Activated CD4-positive, alpha-beta memory T cell treated with anti-CD3 and anti-CD28 coated beads, Interleukin-2, amount 10 ng/mL, durations not matched to agents 7 days and 5 days (primary cell): ENCODE measurements at regions not wholly inside any gene's neighbourhood (a gene's known extent, or its start where the extent isn't known, plus 50 kb on each side); places are given as distances from the start of the nearest gene placed in this dataset.

Experiments
- CTCF ChIA-PET: fragments of 350-600 bp; sonication (Branson Sonifier 250); formaldehyde crosslinking; loops from one replicate; lab custom pipeline; 2021; ENCODE audit warnings: antibody characterized with exemption, inconsistent platforms; lab: Charles Lee
- POLR2A ChIA-PET: fragments of 350-600 bp; sonication (Branson Sonifier 250); formaldehyde crosslinking; loops from one replicate; lab custom pipeline; 2021; ENCODE audit warnings: antibody characterized with exemption; lab: Charles Lee
- DNase-seq: peaks from one replicate; pipeline ENCODE4 v3.0.0-alpha.2; 2020
- H3K27ac Mint-ChIP-seq: one replicate; pipeline ENCODE4 v1.8.0; 2021; ENCODE audit warnings: mild to moderate bottlenecking, mixed read lengths
- H3K27me3 Mint-ChIP-seq: one replicate; pipeline ENCODE4 v1.8.0; 2021; ENCODE audit warnings: mixed read lengths
- H3K36me3 Mint-ChIP-seq: one replicate; pipeline ENCODE4 v1.8.0; 2021; ENCODE audit warnings: low read depth, mixed read lengths
- H3K4me1 Mint-ChIP-seq: one replicate; pipeline ENCODE4 v1.8.0; 2021; ENCODE audit warnings: mixed read lengths
- H3K4me3 Mint-ChIP-seq: one replicate; pipeline ENCODE4 v1.8.0; 2021; ENCODE audit warnings: mild to moderate bottlenecking, mixed read lengths
- H3K9me3 Mint-ChIP-seq: one replicate; pipeline ENCODE4 v1.8.0; 2021; ENCODE audit warnings: mixed read lengths

DNA sequence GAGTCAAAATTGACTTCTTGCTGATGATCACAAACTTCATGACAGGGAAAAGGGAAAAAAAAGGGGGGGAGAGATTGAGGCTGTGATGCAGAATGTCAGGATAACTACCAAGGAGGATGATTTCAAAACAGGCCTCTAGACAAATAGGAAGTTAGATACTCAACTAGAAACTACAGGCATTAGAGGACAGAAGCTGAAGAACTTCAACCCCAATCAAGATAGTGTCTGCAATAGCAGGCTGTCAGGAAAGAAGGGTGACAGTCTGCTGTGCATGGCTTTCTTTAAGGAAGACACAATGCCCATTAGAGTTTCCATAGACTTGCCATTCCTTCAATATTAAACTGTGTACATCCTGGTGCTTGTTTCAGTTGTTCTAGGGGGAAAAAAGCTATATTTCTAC is 257.2 kb downstream of the TTLL7 start:
- H3K36me3 Mint-ChIP-seq, result no peaks in the 10 kb centered on the region
- H3K4me3 Mint-ChIP-seq, result no peak overlapping the region
- ChIA-PET POLR2A (no interaction called here), CTCF (no interaction called here)
- H3K4me1 Mint-ChIP-seq, result no peaks in the 10 kb centered on the region
- DNase-seq, result no peak
- H3K27me3 Mint-ChIP-seq, result no peaks in the 10 kb centered on the region
- no peak overlapping the region for H3K27ac Mint-ChIP-seq
- no peaks in the 10 kb centered on the region for H3K9me3 Mint-ChIP-seq

DNA sequence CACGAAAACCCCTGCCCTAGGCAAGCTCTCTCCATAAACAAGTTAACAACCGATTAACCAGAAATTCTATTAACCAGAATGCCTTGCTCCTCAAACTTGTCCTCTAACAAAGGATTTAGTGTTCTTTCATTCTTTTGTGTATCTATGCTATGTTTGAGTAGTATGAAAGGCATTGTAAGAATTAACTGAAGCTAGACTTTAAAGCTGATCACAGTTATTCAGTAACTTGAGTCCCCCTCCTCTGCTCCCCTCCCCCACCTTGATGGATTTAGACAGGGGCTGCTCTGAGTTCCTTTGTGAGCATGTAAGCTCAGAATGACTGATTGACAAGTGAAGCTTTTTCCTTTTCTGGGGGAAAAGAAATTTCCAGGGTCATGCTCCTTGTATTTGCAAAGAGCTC is 257.6 kb downstream of the TTLL7 start:
- no peak overlapping the region for H3K27ac Mint-ChIP-seq
- no peaks in the 10 kb centered on the region for H3K4me1 Mint-ChIP-seq
- no peak for DNase-seq
- no peaks in the 10 kb centered on the region for H3K27me3 Mint-ChIP-seq
- POLR2A ChIA-PET, result no interaction called here
- CTCF ChIA-PET, result no interaction called here
- H3K9me3 Mint-ChIP-seq, result no peaks in the 10 kb centered on the region
- no peak overlapping the region for H3K4me3 Mint-ChIP-seq
- H3K36me3 Mint-ChIP-seq, result no peaks in the 10 kb centered on the region

DNA sequence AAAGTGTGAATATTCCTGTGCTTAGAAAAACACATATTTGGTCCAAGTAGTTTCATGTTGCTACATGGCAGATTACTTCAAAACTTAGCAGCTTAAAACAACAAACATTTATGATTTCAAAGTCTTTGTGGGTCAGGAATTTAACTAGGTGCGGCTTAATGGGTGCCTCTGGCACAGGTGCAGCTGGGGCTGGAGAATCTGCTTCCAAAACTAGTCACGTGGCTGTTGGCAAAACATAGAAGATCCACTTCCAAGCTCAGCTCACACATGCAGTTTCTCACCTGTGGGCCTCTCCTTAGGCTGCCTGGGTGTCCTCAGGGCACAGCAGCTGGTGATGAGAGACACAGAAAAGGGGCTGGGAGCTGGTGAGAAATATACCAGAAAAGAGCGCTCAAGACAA is 263.4 kb downstream of the TTLL7 start:
- Mint-ChIP-seq H3K9me3 (no peaks in the 10 kb centered on the region), H3K36me3 (no peaks in the 10 kb centered on the region), H3K4me1 (no peaks in the 10 kb centered on the region), H3K27ac (no peak overlapping the region), H3K27me3 (no peaks in the 10 kb centered on the region), H3K4me3 (no peak overlapping the region)
- ChIA-PET CTCF (no interaction called here), POLR2A (no interaction called here)
- DNase-seq, result no peak

DNA sequence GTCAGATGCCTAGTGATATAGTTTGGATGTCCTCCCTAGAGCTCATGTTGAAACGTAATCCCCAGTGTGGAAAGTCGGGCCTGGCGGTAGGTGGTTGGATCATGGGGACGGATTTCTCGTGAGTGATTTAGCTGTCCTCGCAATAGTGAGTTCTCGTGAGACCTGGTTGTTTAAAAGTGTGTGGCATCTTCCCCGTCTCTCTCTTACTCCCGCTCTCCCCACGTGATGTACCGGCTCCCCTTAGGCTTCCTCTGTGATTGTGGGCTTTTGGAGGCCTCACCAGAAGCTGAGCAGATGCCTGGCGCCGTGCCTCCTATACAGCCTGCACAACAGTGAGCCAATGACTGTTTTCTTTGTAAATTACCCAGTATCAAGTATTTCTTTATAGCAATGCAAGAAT is 264.5 kb downstream of the TTLL7 start:
- no peak for DNase-seq
- Mint-ChIP-seq H3K4me1 (no peaks in the 10 kb centered on the region), H3K27ac (no peak overlapping the region), H3K4me3 (no peak overlapping the region), H3K9me3 (no peaks in the 10 kb centered on the region), H3K27me3 (no peaks in the 10 kb centered on the region), H3K36me3 (no peaks in the 10 kb centered on the region)
- ChIA-PET CTCF (no interaction called here), POLR2A (no interaction called here)

DNA sequence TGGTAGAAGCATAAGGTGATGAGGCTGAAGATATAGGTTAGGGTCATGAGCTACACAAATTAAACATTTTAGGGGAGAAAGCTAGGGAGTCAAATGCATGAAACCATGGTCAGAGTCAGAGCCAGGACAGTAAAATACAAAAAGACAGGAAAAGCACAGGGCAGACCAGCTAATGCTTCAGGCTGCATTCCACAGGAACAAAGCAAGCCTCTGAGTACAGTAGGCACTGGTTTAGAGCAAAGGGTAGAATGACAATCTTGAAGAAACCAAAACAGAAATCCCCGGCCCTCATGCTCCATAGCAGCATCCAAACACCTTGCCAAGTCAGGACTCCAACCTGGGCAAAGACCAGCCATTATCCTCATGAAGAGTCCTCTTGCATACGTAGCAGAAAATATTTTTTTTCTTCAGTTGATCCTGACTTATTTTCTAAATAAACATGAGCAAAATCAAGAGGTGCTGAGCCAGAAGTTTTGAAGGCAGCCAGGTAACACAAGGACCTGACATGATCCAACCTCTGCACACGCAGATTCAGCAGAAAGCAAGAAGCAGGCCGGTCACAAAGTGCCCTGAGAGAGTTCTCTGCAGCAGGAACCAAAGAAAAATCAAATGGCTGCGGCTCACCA is 273.1 kb downstream of the TTLL7 start:
- Mint-ChIP-seq H3K36me3 (no peaks in the 10 kb centered on the region), H3K9me3 (no peaks in the 10 kb centered on the region), H3K27me3 (no peaks in the 10 kb centered on the region), H3K27ac (no peak overlapping the region), H3K4me3 (no peak overlapping the region), H3K4me1 (no peaks in the 10 kb centered on the region)
- ChIA-PET POLR2A (no interaction called here), CTCF (no interaction called here)
- no peak for DNase-seq

DNA sequence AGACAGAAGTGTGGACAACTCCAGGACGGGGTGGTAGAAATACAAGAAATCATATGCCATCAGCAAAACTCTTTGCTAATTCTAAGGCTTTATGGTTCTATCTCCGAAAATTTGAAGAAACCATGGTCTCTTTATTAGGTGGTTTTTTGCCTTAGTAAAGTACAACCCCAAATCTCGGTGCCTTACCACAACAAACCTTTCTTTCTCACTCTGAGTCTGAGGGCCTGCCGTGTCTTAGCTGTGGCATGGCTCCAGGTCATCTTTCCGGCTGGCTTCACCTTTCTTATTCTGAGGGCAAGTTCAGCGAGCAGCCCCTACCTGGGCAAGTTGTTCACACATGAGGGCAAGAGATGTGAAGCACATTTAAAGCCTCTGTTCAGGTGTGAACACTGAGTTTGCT is 280.6 kb downstream of the TTLL7 start:
- ChIA-PET CTCF (no interaction called here), POLR2A (no interaction called here)
- H3K27ac Mint-ChIP-seq, result no peak overlapping the region
- no peaks in the 10 kb centered on the region for H3K4me1 Mint-ChIP-seq
- H3K36me3 Mint-ChIP-seq, result no peaks in the 10 kb centered on the region
- no peaks in the 10 kb centered on the region for H3K27me3 Mint-ChIP-seq
- DNase-seq, result no peak
- no peaks in the 10 kb centered on the region for H3K9me3 Mint-ChIP-seq
- no peak overlapping the region for H3K4me3 Mint-ChIP-seq

DNA sequence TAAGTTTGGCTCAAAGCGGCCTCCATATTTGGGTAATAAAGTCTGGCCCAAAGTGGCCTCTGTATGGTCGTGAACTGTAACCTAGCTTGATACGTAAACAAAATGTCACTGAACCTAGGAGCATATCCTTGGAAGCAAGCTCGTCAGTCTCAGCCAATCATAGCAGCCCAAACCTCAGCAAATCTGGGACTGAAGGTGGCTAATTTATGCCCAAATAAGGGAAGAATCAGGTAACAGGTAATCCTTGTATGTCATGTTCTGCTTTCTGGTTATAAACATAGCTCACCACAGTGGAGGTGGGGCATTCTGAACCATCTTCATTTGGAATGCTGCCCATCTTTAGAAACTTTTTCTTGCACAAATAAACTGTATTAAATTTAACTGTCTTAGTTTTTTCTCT is 281.1 kb downstream of the TTLL7 start:
- Mint-ChIP-seq H3K4me1 (no peaks in the 10 kb centered on the region), H3K27me3 (no peaks in the 10 kb centered on the region), H3K4me3 (no peak overlapping the region), H3K9me3 (no peaks in the 10 kb centered on the region), H3K27ac (no peak overlapping the region), H3K36me3 (no peaks in the 10 kb centered on the region)
- ChIA-PET CTCF (no interaction called here), POLR2A (no interaction called here)
- no peak for DNase-seq

DNA sequence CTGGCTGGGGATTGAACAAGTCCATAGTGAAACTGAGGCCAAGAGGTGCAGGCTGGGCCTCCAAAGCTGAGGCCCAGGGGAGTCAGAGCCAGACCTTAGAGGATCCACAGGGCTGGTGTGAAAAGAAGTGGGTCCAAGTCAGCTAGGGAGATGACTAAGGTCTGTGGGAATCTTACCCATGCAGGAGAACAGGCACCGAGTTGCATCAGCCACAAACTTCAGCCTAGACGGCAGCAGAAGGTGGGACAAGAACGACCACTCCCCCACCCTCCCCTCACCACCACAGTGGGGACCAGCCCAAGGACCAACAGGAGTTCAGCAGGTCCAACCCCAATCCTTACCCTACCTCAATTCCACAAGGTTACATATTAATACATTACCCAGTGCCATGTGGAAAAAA is 282.3 kb downstream of the TTLL7 start:
- H3K27me3 Mint-ChIP-seq, result no peaks in the 10 kb centered on the region
- DNase-seq, result no peak
- CTCF ChIA-PET, result no interaction called here
- no peaks in the 10 kb centered on the region for H3K4me1 Mint-ChIP-seq
- H3K36me3 Mint-ChIP-seq, result no peaks in the 10 kb centered on the region
- no peak overlapping the region for H3K27ac Mint-ChIP-seq
- no peak overlapping the region for H3K4me3 Mint-ChIP-seq
- POLR2A ChIA-PET, result no interaction called here
- H3K9me3 Mint-ChIP-seq, result no peaks in the 10 kb centered on the region

DNA sequence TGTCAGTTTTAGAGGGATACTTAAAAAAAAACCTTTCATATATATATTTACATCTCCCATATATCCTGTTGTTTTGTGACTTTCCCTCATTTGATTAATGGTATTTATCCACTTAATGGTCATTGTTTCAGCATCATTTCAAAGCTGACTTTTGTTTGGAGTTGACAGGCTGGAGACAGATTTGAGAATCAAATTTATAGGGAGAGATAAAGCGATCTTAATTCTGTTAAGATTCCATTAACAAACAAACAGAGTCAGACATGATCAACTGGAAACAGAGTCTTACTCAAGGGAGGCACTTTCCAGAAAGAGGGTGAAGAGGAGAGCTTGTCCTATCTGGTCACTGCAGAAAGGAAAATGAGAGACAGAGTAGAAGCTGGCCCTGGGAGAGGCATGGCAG is 283.4 kb downstream of the TTLL7 start:
- ChIA-PET CTCF (no interaction called here), POLR2A (no interaction called here)
- H3K4me1 Mint-ChIP-seq, result no peaks in the 10 kb centered on the region
- H3K9me3 Mint-ChIP-seq, result no peaks in the 10 kb centered on the region
- H3K27me3 Mint-ChIP-seq, result no peaks in the 10 kb centered on the region
- H3K4me3 Mint-ChIP-seq, result no peak overlapping the region
- no peak for DNase-seq
- H3K36me3 Mint-ChIP-seq, result no peaks in the 10 kb centered on the region
- H3K27ac Mint-ChIP-seq, result no peak overlapping the region

DNA sequence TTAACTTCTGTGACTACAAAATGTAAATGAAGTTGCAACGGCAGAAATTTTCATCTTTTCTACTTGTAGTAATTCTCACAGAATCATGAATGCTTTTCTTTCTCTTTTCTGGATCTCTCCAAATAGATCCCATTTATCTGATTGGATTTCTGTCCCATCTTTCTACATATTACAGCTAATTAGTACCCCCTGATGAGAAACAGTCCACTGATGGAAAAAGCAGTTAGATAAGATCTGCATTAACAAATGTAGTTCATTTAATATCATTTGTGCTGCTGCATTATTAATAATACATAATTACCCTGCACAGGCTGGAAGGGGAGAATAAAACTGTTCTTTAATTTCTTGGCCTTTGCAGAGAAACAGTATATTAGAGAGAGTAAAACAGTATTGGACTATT is 289.3 kb downstream of the TTLL7 start:
- H3K9me3 Mint-ChIP-seq, result no peaks in the 10 kb centered on the region
- CTCF ChIA-PET, result no interaction called here
- H3K4me3 Mint-ChIP-seq, result no peak overlapping the region
- POLR2A ChIA-PET, result no interaction called here
- H3K36me3 Mint-ChIP-seq, result no peaks in the 10 kb centered on the region
- no peaks in the 10 kb centered on the region for H3K4me1 Mint-ChIP-seq
- no peak for DNase-seq
- no peaks in the 10 kb centered on the region for H3K27me3 Mint-ChIP-seq
- no peak overlapping the region for H3K27ac Mint-ChIP-seq

DNA sequence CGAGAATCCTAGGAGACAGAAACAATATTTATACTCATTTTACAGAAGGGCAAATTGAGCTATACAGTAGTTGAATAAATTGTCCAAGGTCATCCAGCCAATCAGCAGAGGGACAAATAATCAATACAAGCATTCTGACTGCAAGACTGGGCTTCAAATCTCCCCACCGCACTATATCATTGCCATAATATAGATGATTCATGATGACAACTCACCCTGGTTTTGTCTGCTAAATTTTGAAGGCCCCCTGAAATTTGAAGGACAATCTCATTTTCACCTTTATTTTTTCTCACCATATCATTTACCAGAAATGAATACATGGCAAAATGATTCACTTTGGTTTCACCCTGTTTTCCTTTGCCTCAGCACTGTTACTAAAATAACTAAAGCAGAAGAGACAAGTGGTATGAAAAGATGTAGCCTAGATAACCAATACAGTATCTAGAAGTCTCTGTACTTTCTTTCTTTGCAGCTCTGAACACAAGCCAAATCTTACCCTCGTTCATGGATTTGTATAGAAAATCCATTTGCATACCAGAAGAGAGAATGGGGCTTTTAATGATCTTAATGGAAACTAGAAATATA is 292.5 kb downstream of the TTLL7 start:
- DNase-seq, result no peak
- ChIA-PET POLR2A (no interaction called here), CTCF (no interaction called here)
- no peak overlapping the region for H3K4me3 Mint-ChIP-seq
- H3K9me3 Mint-ChIP-seq, result no peaks in the 10 kb centered on the region
- no peaks in the 10 kb centered on the region for H3K4me1 Mint-ChIP-seq
- no peak overlapping the region for H3K27ac Mint-ChIP-seq
- no peaks in the 10 kb centered on the region for H3K27me3 Mint-ChIP-seq
- no peaks in the 10 kb centered on the region for H3K36me3 Mint-ChIP-seq

DNA sequence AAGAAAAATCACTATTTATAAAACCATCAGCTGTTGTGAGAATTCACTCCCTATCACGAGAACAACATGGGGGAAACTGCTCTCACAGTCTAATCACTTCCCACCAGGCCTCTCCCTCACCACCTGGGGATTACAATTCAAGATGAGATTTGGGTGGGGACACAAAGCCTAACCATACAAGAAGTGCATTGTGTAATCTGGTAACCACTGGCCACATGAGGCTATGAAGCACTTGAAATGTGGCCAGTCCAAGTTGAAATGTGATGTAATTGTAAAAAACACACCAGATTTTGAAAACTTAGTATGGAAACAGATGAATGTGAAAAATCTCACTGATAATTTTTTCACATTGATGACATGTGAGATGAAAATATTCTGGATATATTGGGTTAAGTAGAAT is 293.8 kb downstream of the TTLL7 start:
- no peaks in the 10 kb centered on the region for H3K27me3 Mint-ChIP-seq
- no peaks in the 10 kb centered on the region for H3K9me3 Mint-ChIP-seq
- H3K4me3 Mint-ChIP-seq, result no peak overlapping the region
- ChIA-PET POLR2A (no interaction called here), CTCF (no interaction called here)
- H3K27ac Mint-ChIP-seq, result no peak overlapping the region
- no peaks in the 10 kb centered on the region for H3K4me1 Mint-ChIP-seq
- no peaks in the 10 kb centered on the region for H3K36me3 Mint-ChIP-seq
- no peak for DNase-seq

DNA sequence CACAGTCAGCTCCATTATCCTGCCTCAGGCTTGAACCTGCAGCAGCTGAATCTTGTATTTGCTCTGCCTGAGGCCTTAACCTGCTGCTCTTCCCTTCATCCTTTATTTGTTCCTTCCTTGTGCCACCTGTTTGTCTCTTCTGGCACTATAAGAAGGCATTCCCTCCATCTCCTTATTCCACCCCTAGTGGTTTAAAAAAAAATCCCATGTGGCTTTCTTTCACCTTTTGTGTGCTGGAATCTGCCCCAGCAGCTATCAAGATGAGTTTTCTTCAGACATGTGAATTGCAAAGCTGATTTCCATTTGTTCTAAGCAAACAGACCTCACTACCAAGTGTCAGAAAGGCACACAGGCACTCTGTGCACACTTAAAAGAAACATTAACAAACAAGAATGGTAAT is 294.6 kb downstream of the TTLL7 start:
- CTCF ChIA-PET, result no interaction called here
- no peaks in the 10 kb centered on the region for H3K36me3 Mint-ChIP-seq
- H3K9me3 Mint-ChIP-seq, result peaks cover under 1% of the 10 kb centered on the region

DNA sequence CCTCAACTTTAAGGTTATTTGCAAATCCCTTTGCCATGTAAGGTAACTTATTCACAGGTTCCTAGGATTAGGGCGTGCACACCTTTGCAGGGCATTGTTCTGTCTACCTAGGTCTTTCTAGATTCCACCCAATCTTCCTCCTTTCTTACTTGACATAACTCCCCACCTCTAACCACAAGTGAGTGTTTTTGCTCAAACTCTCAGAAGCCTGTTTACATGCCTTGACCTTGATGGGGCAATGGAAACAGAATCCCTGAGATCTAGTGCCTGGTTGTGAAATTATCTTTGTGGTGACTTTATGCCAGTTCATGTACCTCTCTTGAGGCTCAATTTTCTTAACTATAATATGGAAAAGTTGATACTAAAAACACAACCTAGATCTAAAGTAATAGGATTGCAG is 296.6 kb downstream of the TTLL7 start:
- Mint-ChIP-seq H3K9me3 (peaks cover 5% of the 10 kb centered on the region), H3K4me3 (no peak overlapping the region), H3K27me3 (peaks cover 2% of the 10 kb centered on the region), H3K27ac (no peak overlapping the region), H3K36me3 (no peaks in the 10 kb centered on the region), H3K4me1 (no peaks in the 10 kb centered on the region)
- ChIA-PET POLR2A (no interaction called here), CTCF (no interaction called here)
- no peak for DNase-seq

More for the DNA sequence above, 294.6 kb downstream of the TTLL7 start:
- peaks cover under 1% of the 10 kb centered on the region for H3K27me3 Mint-ChIP-seq
- POLR2A ChIA-PET, result no interaction called here
- H3K27ac Mint-ChIP-seq, result no peak overlapping the region
- H3K4me3 Mint-ChIP-seq, result no peak overlapping the region
- H3K4me1 Mint-ChIP-seq, result no peaks in the 10 kb centered on the region
- no peak for DNase-seq
